Vagina (tissue), 2 donors: ENCODE measurements at regions not wholly inside any gene's neighbourhood (a gene's known extent, or its start where the extent isn't known, plus 50 kb on each side); places are given as distances from the start of the nearest gene placed in this dataset.

Experiments
- DNase-seq, 2 donors: peaks; one replicate each; pipeline ENCODE4 v3.0.0-alpha.2; 2017; ENCODE audit errors: extremely low spot score in 2 of 2
- H3K27ac ChIP-seq: fragments of 200-600 bp; sonication (generic); one replicate; pipeline ENCODE4 v1.5.1; 2019
- H3K27me3 ChIP-seq: fragments of 200-600 bp; sonication (generic); one replicate; pipeline ENCODE4 v1.5.1; 2019
- H3K36me3 ChIP-seq, 2 donors: fragments of 200-600 bp; sonication (generic); one replicate each; pipeline ENCODE4 v1.5.1; 2017 to 2019
- H3K4me1 ChIP-seq: fragments of 200-600 bp; sonication (generic); one replicate; pipeline ENCODE4 v1.5.1; 2019
- H3K4me3 ChIP-seq, 2 donors: fragments of 200-600 bp; sonication (generic); 1 replicate in 1 of 2; 2 replicates in 1 of 2; pipeline ENCODE4 v1.5.1; 2016 to 2019
- H3K9me3 ChIP-seq: fragments of 200-600 bp; sonication (generic); one replicate; pipeline ENCODE4 v1.5.1; 2019
- CTCF ChIP-seq, 3 experiments: fragments of 450-650 bp in 2 of 3; fragments of 200-600 bp in 1 of 3; sonication (generic) in 1 of 3; IDR thresholded peaks; one replicate each; pipeline ENCODE4 v1.5.1; 2017 to 2019; ENCODE audit warnings: antibody characterized with exemption in 3 of 3, mild to moderate bottlenecking in 2 of 3, moderate library complexity in 2 of 3
- POLR2A ChIP-seq, 2 donors: fragments of 450-650 bp; IDR thresholded peaks; one replicate each; pipeline ENCODE4 v1.6.1; 2017; ENCODE audit warnings: antibody characterized with exemption in 2 of 2, mild to moderate bottlenecking in 2 of 2, moderate library complexity in 2 of 2
- POLR2AphosphoS5 ChIP-seq, 2 donors: sonication (generic); formaldehyde crosslinking; IDR thresholded peaks; one replicate each; pipeline ENCODE4 v1.9.0; 2017; ENCODE audit warnings: antibody characterized with exemption in 2 of 2, mild to moderate bottlenecking in 2 of 2, low read depth in 1 of 2; ENCODE audit not compliant: insufficient read depth in 1 of 2
- intact Hi-C: fragments of 100-400 bp; cut with DNase I; formaldehyde crosslinking; loops from one replicate; pipeline ENCODE4 v1.15.1; 2023

GRCh38 chr1:168397806-168398205 lies 117.1 kb downstream of the TBX19 start:
- H3K4me1 ChIP-seq: peaks cover 5% of the 10 kb centered on the region
- no peak overlapping the region for H3K27ac ChIP-seq
- H3K27me3 ChIP-seq: no peaks in the 10 kb centered on the region
- intact Hi-C loops: no loop called here
- TF ChIP-seq POLR2AphosphoS5 (IDR thresholded peaks at IDR 0.05; ENCODE audit: insufficient read depth in 1 of 2, low read depth in 1 of 2): no peak
- DNase-seq: peak in 1 of 2 donors; percentile 5
- no peaks in the 10 kb centered on the region for H3K9me3 ChIP-seq
- H3K4me3 ChIP-seq: no peak overlapping the region
- no peaks in the 10 kb centered on the region for H3K36me3 ChIP-seq

GRCh38 chr1:168396940-168397684 lies 116.4 kb downstream of the TBX19 start:
- intact Hi-C loops: no loop called here
- no peaks in the 10 kb centered on the region for H3K27me3 ChIP-seq
- DNase-seq: peak in 1 of 2 donors; percentile 42
- H3K4me1 ChIP-seq: peaks cover 9% of the 10 kb centered on the region
- H3K27ac ChIP-seq: no peak overlapping the region
- no peaks in the 10 kb centered on the region for H3K36me3 ChIP-seq
- no peaks in the 10 kb centered on the region for H3K9me3 ChIP-seq
- no peak for TF ChIP-seq POLR2AphosphoS5 (IDR thresholded peaks at IDR 0.05; ENCODE audit: insufficient read depth in 1 of 2, low read depth in 1 of 2)
- no peak for TF ChIP-seq POLR2A (IDR thresholded peaks at IDR 0.05)
- no peak for TF ChIP-seq CTCF (IDR thresholded peaks at IDR 0.05)
- H3K4me3 ChIP-seq: no peak overlapping the region

GRCh38 chr1:168396508-168396907 lies 115.8 kb downstream of the TBX19 start:
- Histone ChIP-seq H3K27me3 (no peaks in the 10 kb centered on the region), H3K9me3 (no peaks in the 10 kb centered on the region), H3K36me3 (no peaks in the 10 kb centered on the region), H3K27ac (no peak overlapping the region), H3K4me3 (no peak overlapping the region), H3K4me1 (peaks cover 15% of the 10 kb centered on the region)
- intact Hi-C loops: no loop called here
- DNase-seq: peak in 1 of 2 donors; percentile 16
- TF ChIP-seq POLR2A (IDR thresholded peaks at IDR 0.05) (no peak), POLR2AphosphoS5 (IDR thresholded peaks at IDR 0.05; ENCODE audit: insufficient read depth in 1 of 2, low read depth in 1 of 2) (no peak), CTCF (IDR thresholded peaks at IDR 0.05) (no peak)

- Histone ChIP-seq H3K9me3 (no peaks in the 10 kb centered on the region), H3K4me1 (peaks cover 17% of the 10 kb centered on the region), H3K27me3 (no peaks in the 10 kb centered on the region), H3K4me3 (no peak overlapping the region), H3K27ac (no peak overlapping the region), H3K36me3 (no peaks in the 10 kb centered on the region)
- no peak for DNase-seq
- intact Hi-C loops: no loop called here
- TF ChIP-seq CTCF (IDR thresholded peaks at IDR 0.05) (no peak), POLR2A (IDR thresholded peaks at IDR 0.05) (no peak), POLR2AphosphoS5 (IDR thresholded peaks at IDR 0.05; ENCODE audit: insufficient read depth in 1 of 2, low read depth in 1 of 2) (no peak)
These were observed 114.2 kb downstream of the TBX19 start for GRCh38 chr1:168394858-168395257.

GRCh38 chr1:168392958-168393549 lies 112.4 kb downstream of the TBX19 start:
- no peaks in the 10 kb centered on the region for H3K27me3 ChIP-seq
- H3K27ac ChIP-seq: no peak overlapping the region
- H3K36me3 ChIP-seq: no peaks in the 10 kb centered on the region
- TF ChIP-seq CTCF (IDR thresholded peaks at IDR 0.05): no peak
- no peak for TF ChIP-seq POLR2A (IDR thresholded peaks at IDR 0.05)
- TF ChIP-seq POLR2AphosphoS5 (IDR thresholded peaks at IDR 0.05; ENCODE audit: insufficient read depth in 1 of 2, low read depth in 1 of 2): no peak
- no peaks in the 10 kb centered on the region for H3K9me3 ChIP-seq
- DNase-seq: peak in 1 of 2 donors; percentile 44
- peaks cover 12% of the 10 kb centered on the region for H3K4me1 ChIP-seq
- no peak overlapping the region for H3K4me3 ChIP-seq
- intact Hi-C loops: no loop called here
